Prostate gland (tissue), 2 donors: ENCODE measurements at regions not wholly inside any gene's neighbourhood (a gene's known extent, or its start where the extent isn't known, plus 50 kb on each side); places are given as distances from the start of the nearest gene placed in this dataset.

Experiments used
- DNase-seq: peaks from one replicate; pipeline ENCODE4 v3.0.0-alpha.2; 2019; ENCODE audit warnings: low spot score
- H3K27ac ChIP-seq, 2 donors: fragments of 200-600 bp; sonication (generic); 2 replicates each; pipeline ENCODE4 v1.5.1; 2017 to 2019
- H3K27me3 ChIP-seq: fragments of 200-600 bp; sonication (generic); replicated peaks from 2 replicates; pipeline ENCODE4 v1.5.1; 2019; ENCODE audit not compliant: insufficient read depth
- H3K36me3 ChIP-seq, 2 donors: fragments of 200-600 bp; sonication (generic); 1 replicate in 1 of 2; 2 replicates in 1 of 2; pipeline versions ENCODE4 v1.5.1 to v1.8.1; 2017 to 2019
- H3K4me1 ChIP-seq: fragments of 200-600 bp; sonication (generic); replicated peaks from 2 replicates; pipeline ENCODE4 v1.5.1; 2019
- H3K4me3 ChIP-seq, 2 donors: fragments of 200-600 bp; sonication (generic); 2 replicates each; pipeline ENCODE4 v1.5.1; 2017 to 2019
- H3K9me3 ChIP-seq: fragments of 200-600 bp; sonication (generic); 2 replicates; pipeline ENCODE4 v1.5.1; 2017
- CTCF ChIP-seq, 4 experiments: fragments of 200-600 bp in 2 of 4; fragments of 450-650 bp in 2 of 4; sonication (generic) in 2 of 4; IDR thresholded peaks; 1 replicate in 3 of 4; 2 replicates in 1 of 4; pipeline ENCODE4 v1.5.1; 2016 to 2019; ENCODE audit warnings: antibody characterized with exemption in 4 of 4, mild to moderate bottlenecking in 2 of 4, moderate library complexity in 2 of 4
- POLR2A ChIP-seq: fragments of 450-650 bp; IDR thresholded peaks from one replicate; pipeline ENCODE4 v1.6.1; 2016; ENCODE audit warnings: antibody characterized with exemption, mild to moderate bottlenecking
- POLR2AphosphoS5 ChIP-seq: sonication (generic); formaldehyde crosslinking; IDR thresholded peaks from one replicate; pipeline ENCODE4 v1.6.1; 2017; ENCODE audit warnings: antibody characterized with exemption
- WGBS: methylation state at CpG from one replicate; pipeline ENCODE4 v1.1.5; 2018; 5-methylcytosine and 5-hydroxymethylcytosine counted together
- intact Hi-C: fragments of 100-400 bp; cut with DNase I; formaldehyde crosslinking; loops from one replicate; pipeline ENCODE4 v1.14.2; 2022

GRCh38 chr11:96658436-96658835, 268.6 kb downstream of the JRKL start:
- no peak overlapping the region for H3K27ac ChIP-seq
- DNase-seq: no peak
- TF ChIP-seq POLR2AphosphoS5 (no peak), POLR2A (no peak), CTCF (IDR thresholded peaks at IDR 0.05) (no peak)
- no peaks in the 10 kb centered on the region for H3K36me3 ChIP-seq
- intact Hi-C loops: no loop called here
- H3K27me3 ChIP-seq: no peaks in the 10 kb centered on the region
- 85% methylated on average over 5 of the region's 5 CpGs for WGBS
- no peaks in the 10 kb centered on the region for H3K4me1 ChIP-seq
- no peaks in the 10 kb centered on the region for H3K9me3 ChIP-seq
- no peak overlapping the region for H3K4me3 ChIP-seq

- H3K4me3 ChIP-seq: no peak overlapping the region
Observed at GRCh38 chr11:96664110-96664509, 274.3 kb downstream of the JRKL start.

DNA sequence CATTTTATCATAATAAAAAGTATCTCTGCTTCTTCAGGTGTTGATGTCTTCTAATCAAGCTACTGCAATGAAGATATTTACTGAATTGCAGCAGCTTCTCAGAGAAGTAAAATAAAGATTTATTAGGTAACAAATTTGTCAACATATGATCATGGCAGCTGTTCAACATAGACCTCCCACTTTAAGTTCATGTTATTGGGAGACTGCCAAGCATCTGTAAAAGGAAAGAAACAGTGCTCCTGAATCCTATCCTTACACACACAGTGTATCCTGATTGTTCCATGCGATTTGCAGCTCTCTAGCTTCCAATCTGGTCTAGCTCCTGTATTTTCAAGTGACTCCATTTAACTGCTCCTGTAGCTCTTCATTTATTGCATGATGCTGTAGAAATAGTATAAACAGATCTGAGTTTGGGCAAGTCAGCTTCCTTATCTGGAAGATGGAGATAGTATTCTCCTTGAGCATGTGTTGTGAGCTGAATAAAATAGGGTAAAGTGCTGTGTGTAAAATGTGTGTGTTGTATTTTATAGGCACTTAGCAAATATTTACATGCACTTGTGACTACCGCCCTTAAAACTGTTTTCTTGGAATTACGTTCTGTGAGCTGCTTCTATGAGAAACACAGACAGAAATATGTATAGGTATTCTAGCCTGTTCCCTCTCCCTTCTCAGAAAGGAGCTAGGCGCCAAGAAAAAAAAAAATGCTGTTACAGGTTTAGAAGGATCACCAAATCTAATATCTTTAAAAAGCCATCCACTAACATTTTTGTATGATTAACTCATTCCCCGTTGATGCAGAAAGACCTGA, 290.6 kb downstream of the JRKL start:
- no peaks in the 10 kb centered on the region for H3K27me3 ChIP-seq
- no peaks in the 10 kb centered on the region for H3K9me3 ChIP-seq
- DNase-seq: no peak
- TF ChIP-seq POLR2AphosphoS5 (no peak), CTCF (IDR thresholded peaks at IDR 0.05) (no peak), POLR2A (no peak)
- H3K36me3 ChIP-seq: no peaks in the 10 kb centered on the region
- intact Hi-C loops: no loop called here
- H3K4me1 ChIP-seq: no peaks in the 10 kb centered on the region
- WGBS: 20% methylated on average over 5 of the region's 5 CpGs
- no peak overlapping the region for H3K27ac ChIP-seq
- no peak overlapping the region for H3K4me3 ChIP-seq

More at GRCh38 chr11:96664110-96664509, 274.3 kb downstream of the JRKL start:
- Histone ChIP-seq H3K27me3 (no peaks in the 10 kb centered on the region), H3K27ac (no peak overlapping the region), H3K4me1 (no peaks in the 10 kb centered on the region), H3K36me3 (no peaks in the 10 kb centered on the region), H3K9me3 (no peaks in the 10 kb centered on the region)
- TF ChIP-seq CTCF (IDR thresholded peaks at IDR 0.05) (no peak), POLR2A (no peak)
- DNase-seq: no peak
- 53% methylated on average over 2 of the region's 2 CpGs for WGBS
- intact Hi-C loops: no loop called here

DNA sequence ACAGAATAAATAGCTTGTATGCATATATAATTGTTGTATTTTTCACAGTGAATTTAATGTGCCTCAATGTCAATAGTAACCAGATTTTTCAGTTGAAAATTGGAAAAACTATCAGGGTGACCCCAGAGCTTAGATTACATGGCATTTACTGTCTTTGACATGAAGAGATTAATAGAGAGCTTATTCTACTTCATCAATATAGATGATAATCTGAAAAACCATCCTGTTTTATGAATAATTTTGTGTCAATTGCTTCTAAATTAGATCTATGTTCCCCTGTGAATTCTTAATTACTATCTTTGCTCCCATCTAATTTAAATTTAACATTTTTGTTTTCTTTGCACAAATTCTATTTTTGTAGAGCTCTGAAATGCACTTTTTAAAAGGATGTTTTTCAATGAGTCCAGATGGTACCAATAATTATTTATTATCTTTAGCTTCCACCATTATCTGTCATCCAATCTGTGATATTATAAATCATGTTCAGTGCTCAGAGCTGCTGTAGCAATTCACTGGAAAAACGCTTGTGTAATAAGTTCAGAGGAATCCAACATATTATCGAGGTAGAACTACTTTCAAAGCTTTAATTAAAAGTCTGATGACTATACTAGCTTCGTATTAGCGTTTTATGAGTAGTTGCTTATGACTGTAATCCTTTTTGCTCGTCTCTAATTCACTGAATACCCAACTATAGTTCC, 291.4 kb downstream of the JRKL start:
- intact Hi-C loops: no loop called here
- WGBS: 22% methylated on average over 5 of the region's 5 CpGs
- TF ChIP-seq POLR2AphosphoS5 (no peak), CTCF (IDR thresholded peaks at IDR 0.05) (no peak), POLR2A (no peak)
- Histone ChIP-seq H3K27ac (no peak overlapping the region), H3K36me3 (no peaks in the 10 kb centered on the region), H3K4me1 (no peaks in the 10 kb centered on the region), H3K4me3 (no peak overlapping the region), H3K27me3 (no peaks in the 10 kb centered on the region), H3K9me3 (no peaks in the 10 kb centered on the region)
- DNase-seq: no peak

DNA sequence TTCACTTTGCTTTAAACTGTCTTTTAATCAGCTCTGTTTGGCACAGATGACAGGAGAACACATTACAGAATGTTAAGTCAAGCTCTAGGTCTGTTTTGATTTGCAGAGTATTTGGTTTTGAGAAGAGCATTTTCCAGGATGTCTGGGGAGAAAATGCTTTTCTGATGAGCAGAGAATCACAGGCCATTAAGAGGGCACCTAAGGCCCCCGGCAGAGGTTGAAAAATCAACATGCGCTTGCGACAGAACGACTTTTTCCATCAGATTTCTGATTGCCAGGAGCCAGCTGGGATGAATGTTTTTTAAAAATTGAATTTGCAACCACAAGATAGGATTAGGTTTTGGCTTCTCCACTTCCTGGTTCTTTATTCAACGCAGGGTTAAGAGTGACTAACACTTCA, 304.5 kb downstream of the JRKL start:
- H3K4me1 ChIP-seq: no peaks in the 10 kb centered on the region
- H3K36me3 ChIP-seq: no peaks in the 10 kb centered on the region
- no peaks in the 10 kb centered on the region for H3K27me3 ChIP-seq
- TF ChIP-seq POLR2AphosphoS5 (no peak), CTCF (IDR thresholded peaks at IDR 0.05) (no peak), POLR2A (no peak)
- WGBS: 82% methylated on average over 5 of the region's 5 CpGs
- no peak for DNase-seq
- H3K4me3 ChIP-seq: no peak overlapping the region
- intact Hi-C loops: no loop called here
- H3K27ac ChIP-seq: no peak overlapping the region
- no peaks in the 10 kb centered on the region for H3K9me3 ChIP-seq
